ENCODE measurements at regions not wholly inside any gene's neighbourhood (a gene's known extent, or its start where the extent isn't known, plus 50 kb on each side); places are given as distances from the start of the nearest gene placed in this dataset.
"Not testable (repeated sequence)": the region's sequence is repeated elsewhere in the genome, so short reads cannot be mapped to it uniquely, and the experiment has no call there.

DNA sequence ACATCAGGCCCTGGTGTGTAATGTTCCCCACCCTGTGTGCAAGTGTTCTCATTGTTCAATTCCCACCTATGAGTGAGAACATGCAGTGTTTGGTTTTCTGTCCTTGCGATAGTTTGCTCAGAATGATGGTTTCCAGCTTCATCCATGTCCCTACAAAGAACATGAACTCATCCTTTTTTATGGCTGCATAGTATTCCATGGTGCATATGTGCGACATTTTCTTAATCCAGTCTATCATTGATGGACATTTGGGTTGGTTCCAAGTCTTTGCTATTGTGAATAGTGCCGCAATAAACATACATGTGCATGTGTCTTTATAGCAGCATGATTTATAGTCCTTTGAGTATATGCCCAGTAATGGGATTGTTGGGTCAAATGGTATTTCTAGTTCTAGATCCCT is 60.5 kb upstream of the PSME4 start:
- not testable (repeated sequence) for DNase-seq

DNA sequence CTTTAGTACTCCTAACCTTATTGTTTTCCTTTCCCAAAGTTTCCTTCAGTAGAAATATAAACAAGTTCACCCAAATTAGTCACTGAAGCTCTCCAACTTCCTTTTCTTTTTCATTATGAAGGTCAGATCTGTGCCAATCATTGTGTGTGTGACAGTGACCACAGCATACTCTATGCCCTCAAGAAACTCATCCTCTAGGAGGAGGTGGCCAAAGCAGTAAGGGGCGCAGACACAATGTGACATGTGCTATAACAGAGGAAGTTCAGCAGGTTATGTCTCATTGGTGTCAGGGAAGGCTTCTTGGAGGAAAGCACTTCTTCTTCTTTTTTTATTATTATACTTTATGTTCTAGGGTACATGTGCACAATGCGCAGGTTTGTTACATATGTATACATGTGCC is 60.0 kb upstream of the PSME4 start:
- no peak for DNase-seq

DNA sequence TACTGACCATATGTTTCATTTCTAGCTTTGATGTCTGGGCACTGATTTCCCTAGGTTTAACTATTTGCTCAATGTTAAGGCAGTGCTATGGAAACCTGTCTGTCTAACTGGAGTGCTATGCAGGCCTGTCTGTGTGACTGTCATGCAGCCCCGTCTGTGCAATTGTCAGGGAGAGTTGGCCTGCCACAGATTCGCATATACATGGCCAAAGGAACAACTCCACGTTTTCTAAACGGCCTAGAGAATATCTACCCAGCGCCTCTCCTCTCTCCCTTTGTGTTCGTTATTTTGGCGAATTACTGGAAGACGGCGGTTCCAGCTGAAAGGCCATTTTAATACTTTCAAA is 59.6 kb upstream of the PSME4 start:
- no peak for DNase-seq

DNA sequence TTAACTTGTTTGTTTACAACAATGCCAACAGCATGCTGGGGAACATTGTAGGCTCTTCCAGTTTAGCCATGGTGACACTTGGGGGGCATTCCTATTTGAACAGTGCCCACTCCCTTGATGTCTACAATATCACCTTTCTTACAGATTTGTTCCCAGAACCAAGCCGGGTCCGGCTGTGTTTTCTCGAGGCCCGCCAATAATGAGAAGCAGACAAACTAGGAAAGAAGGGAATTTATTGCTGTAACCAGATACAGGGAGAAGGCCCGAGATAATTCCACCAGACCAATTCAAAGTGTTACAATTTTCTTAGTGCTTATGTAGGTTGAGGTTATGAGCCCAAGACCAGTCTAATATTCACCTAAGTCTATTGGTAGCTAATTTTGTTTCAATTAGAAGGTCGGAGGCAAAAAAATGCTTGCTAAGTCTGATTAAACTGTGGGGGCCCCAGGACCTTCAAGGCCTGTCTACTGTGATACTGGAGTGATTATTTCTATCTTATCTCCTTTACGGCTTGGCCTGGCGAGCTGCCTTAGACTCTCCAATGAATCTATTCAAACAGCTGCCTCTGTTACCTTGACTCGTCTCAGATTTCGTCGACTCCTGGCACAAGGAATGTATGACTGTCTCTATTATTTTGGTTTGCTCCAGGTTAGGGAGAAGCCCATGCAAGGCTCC is 59.1 kb upstream of the PSME4 start:
- DNase-seq = no peak

DNA sequence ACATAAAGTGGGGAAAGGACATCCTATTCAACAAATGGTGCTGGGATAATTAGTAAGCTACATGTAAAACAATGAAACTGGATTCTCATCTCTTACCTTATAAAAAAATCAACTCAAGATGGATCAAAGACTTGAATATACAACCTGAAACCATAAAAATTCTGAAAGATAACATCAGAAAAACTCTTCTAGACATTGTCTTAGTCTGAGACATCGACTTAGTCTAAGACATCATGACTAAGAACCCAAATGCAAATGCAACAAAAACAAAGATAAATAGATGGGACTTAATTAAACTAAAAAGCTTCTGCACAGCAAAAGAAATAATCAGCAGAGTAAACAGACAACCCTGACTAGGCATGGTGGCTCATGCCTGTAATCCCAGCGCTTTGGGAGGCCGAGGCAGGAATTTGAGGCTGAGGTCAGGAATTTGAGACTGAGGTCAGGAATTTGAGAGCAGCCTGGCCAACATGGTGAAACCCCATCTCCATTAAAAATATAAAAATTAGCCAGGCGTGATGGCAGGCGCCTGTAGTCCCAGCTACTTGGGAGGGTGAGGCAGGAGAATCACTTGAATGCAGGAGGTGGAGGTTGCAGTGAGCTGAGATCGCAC is 54.8 kb upstream of the PSME4 start:
- DNase-seq = not testable (repeated sequence)

DNA sequence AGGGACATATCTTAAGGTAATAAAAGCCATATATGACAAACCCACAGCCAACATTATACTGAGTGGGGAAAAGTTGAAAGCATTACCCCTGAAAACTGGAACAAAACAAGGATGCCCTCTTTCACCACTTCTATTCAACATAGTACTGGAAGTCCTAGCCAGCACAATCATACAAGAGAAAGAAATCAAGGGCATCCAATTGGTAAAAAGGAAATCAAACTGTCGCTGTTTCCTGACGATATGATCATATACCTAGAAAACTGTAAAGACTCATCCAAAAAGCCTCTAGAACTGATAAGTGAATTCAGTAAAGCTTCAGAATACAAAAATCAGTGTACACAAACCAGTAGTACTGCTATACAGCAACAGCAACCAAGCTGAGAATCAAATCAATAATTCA is 53.8 kb upstream of the PSME4 start:
- DNase-seq = no peak

DNA sequence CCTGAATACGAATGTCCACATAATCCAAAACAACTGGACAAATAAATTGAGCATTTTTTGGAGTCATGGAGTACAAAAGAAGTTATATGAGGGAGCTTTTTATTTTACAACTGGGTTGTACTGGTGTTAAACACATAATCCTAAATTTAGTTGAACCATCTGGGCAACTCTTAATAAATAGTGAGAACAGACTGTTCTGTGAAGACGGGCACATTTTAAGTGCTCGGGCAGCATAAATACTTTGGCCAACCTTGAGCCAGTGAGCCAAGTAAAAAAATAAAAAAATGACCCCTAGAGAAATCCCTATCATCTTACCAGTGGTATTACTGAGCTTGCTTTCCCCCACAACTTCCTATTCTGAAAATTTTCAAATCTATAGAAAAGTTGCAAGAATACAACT is 50.9 kb upstream of the PSME4 start:
- no peak for DNase-seq

DNA sequence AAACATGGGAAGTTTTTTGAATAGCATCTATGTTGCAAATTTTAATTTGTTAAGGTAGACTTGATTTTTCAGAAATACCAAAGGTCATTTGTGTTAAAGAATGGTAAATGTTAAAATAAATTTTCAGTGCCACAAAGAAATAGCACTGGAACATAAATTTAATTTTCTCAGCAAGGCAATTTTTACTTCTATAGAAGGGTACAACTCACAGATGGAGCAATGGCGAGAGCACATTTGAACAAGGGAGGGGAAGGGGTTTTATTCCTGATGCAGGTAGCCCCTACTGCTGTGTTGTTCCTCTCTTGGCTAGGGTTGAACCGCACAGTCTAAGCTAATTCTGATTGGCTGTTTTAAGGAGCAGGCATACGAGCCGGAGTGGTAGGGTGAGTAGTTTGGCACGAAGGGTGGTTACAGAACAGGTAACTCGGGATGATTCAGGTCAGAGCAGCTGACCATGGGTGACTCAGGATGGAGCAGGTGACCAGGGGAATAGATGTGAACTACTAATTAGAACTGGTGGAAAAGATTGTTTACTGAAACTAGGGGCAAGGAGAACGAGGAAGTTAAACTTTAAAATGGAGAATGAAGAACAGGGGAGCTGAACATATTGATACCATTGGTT is 50.1 kb upstream of the PSME4 start:
- no peak for DNase-seq
